PFSK-1 (cell line): ENCODE measurements at regions not wholly inside any gene's neighbourhood (a gene's known extent, or its start where the extent isn't known, plus 50 kb on each side); places are given as distances from the start of the nearest gene placed in this dataset.

Source experiments
- FOXP2 ChIP-seq: optimal IDR thresholded peaks from 2 replicates; pipeline ENCODE3; 2011; ENCODE audit warnings: borderline replicate concordance, control low read depth, inconsistent platforms; ENCODE audit not compliant: insufficient read depth; ENCODE audit errors: extremely low read length, extremely low read depth
- POLR2AphosphoS5 ChIP-seq: IDR thresholded peaks from 2 replicates; pipeline ENCODE4 v1.6.1; 2012; ENCODE audit warnings: low read depth, mild to moderate bottlenecking, control low read depth, low read length, moderate library complexity
- SIN3A ChIP-seq: IDR thresholded peaks from 2 replicates; pipeline ENCODE4 v1.6.1; 2012; ENCODE audit warnings: mild to moderate bottlenecking, low read length, moderate library complexity, borderline replicate concordance; ENCODE audit not compliant: insufficient read depth
- TAF1 ChIP-seq: IDR thresholded peaks from 2 replicates; pipeline ENCODE4 v1.6.1; 2012; ENCODE audit warnings: low read length, control low read depth, borderline replicate concordance; ENCODE audit not compliant: insufficient read depth
- TF ChIP-seq, protein P1 (sequence below), 2 experiments: IDR thresholded peaks; 2 replicates each; pipeline versions ENCODE4 v1.6.1 to v1.8.0; 2011 to 2012; ENCODE audit warnings: low read depth in 2 of 2, low read length in 2 of 2, control low read depth in 1 of 2, inconsistent platforms in 1 of 2, mild to moderate bottlenecking in 1 of 2, moderate library complexity in 1 of 2; ENCODE audit not compliant: insufficient read depth in 1 of 2

GRCh38 chr13:75042807-75043206 lies 439.2 kb downstream of the TBC1D4 start:
- TF ChIP-seq, protein P1, sequence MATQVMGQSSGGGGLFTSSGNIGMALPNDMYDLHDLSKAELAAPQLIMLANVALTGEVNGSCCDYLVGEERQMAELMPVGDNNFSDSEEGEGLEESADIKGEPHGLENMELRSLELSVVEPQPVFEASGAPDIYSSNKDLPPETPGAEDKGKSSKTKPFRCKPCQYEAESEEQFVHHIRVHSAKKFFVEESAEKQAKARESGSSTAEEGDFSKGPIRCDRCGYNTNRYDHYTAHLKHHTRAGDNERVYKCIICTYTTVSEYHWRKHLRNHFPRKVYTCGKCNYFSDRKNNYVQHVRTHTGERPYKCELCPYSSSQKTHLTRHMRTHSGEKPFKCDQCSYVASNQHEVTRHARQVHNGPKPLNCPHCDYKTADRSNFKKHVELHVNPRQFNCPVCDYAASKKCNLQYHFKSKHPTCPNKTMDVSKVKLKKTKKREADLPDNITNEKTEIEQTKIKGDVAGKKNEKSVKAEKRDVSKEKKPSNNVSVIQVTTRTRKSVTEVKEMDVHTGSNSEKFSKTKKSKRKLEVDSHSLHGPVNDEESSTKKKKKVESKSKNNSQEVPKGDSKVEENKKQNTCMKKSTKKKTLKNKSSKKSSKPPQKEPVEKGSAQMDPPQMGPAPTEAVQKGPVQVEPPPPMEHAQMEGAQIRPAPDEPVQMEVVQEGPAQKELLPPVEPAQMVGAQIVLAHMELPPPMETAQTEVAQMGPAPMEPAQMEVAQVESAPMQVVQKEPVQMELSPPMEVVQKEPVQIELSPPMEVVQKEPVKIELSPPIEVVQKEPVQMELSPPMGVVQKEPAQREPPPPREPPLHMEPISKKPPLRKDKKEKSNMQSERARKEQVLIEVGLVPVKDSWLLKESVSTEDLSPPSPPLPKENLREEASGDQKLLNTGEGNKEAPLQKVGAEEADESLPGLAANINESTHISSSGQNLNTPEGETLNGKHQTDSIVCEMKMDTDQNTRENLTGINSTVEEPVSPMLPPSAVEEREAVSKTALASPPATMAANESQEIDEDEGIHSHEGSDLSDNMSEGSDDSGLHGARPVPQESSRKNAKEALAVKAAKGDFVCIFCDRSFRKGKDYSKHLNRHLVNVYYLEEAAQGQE (IDR thresholded peaks at IDR 0.05; ENCODE audit: insufficient read depth in 1 of 2, low read depth in 2 of 2, low read length in 2 of 2): no peak
- TF ChIP-seq TAF1 (no peak), POLR2AphosphoS5 (no peak), SIN3A (no peak), FOXP2 (no peak)
